Activated naive CD4-positive, alpha-beta T cell treated with anti-CD3 and anti-CD28 coated beads for 36 hours (primary cell): ENCODE measurements at regions not wholly inside any gene's neighbourhood (a gene's known extent, or its start where the extent isn't known, plus 50 kb on each side); places are given as distances from the start of the nearest gene placed in this dataset.

Experiments used
- CTCF ChIA-PET: fragments of 350-600 bp; sonication (Branson Sonifier 250); formaldehyde crosslinking; loops from one replicate; lab custom pipeline; 2021; ENCODE audit warnings: antibody characterized with exemption; lab: Charles Lee
- DNase-seq: peaks from one replicate; pipeline ENCODE4 v3.0.0-alpha.2; 2020
- H3K27ac Mint-ChIP-seq: one replicate; pipeline ENCODE4 v1.8.0; 2021; ENCODE audit warnings: mild to moderate bottlenecking, mixed read lengths
- H3K27me3 Mint-ChIP-seq: one replicate; pipeline ENCODE4 v1.8.0; 2021; ENCODE audit warnings: low read depth, mixed read lengths
- H3K36me3 Mint-ChIP-seq: one replicate; pipeline ENCODE4 v1.8.0; 2021; ENCODE audit warnings: low read depth, mixed read lengths
- H3K4me1 Mint-ChIP-seq: one replicate; pipeline ENCODE4 v1.8.0; 2021; ENCODE audit warnings: low read depth, mixed read lengths
- H3K4me3 Mint-ChIP-seq: one replicate; pipeline ENCODE4 v1.8.0; 2021; ENCODE audit warnings: mild to moderate bottlenecking, moderate library complexity, mixed read lengths
- H3K9me3 Mint-ChIP-seq: one replicate; pipeline ENCODE4 v1.8.0; 2021; ENCODE audit warnings: mixed read lengths
- intact Hi-C: fragments of 100-400 bp; cut with micrococcal nuclease; formaldehyde crosslinking; loops from one replicate; pipeline ENCODE4 v1.15.1; 2023

DNA sequence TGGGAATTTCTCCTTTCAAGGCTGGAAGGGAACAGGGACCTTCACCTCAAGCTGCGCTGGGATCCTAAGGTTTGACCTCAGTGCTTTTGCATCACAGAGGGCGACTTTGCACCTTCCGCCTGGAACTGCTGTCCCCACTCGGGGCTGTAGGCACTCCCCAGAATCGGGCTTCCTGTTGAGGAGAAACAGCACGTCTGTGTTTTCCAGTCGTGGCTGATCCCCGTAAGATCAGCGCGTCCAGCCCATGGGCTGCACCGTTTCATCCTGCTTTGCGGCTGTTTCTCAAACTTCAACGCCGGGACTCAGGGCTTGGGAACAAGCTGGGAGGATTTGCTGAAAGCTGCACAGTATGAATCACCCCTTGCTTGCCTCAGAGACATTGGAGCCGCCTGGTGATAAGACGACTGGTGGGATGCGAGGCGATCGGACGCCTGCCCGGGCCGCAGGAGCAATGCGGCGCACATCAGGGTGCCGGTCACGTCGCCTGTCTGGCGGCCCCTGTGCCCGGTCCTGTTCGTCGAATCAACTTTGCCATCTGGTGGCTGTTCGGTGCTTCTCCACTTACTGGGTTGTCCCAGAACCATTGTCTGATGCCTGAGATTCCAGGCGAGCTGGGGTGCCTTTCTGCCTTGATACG lies 53.6 kb upstream of the FRMD1 start:
- Mint-ChIP-seq H3K27me3 (peaks cover 33% of the 10 kb centered on the region), H3K4me1 (no peaks in the 10 kb centered on the region), H3K9me3 (no peaks in the 10 kb centered on the region), H3K27ac (no peak overlapping the region), H3K4me3 (no peak overlapping the region), H3K36me3 (no peaks in the 10 kb centered on the region)
- DNase-seq = peak; percentile 14
- CTCF ChIA-PET = no interaction called here
- intact Hi-C loops = no loop called here

DNA sequence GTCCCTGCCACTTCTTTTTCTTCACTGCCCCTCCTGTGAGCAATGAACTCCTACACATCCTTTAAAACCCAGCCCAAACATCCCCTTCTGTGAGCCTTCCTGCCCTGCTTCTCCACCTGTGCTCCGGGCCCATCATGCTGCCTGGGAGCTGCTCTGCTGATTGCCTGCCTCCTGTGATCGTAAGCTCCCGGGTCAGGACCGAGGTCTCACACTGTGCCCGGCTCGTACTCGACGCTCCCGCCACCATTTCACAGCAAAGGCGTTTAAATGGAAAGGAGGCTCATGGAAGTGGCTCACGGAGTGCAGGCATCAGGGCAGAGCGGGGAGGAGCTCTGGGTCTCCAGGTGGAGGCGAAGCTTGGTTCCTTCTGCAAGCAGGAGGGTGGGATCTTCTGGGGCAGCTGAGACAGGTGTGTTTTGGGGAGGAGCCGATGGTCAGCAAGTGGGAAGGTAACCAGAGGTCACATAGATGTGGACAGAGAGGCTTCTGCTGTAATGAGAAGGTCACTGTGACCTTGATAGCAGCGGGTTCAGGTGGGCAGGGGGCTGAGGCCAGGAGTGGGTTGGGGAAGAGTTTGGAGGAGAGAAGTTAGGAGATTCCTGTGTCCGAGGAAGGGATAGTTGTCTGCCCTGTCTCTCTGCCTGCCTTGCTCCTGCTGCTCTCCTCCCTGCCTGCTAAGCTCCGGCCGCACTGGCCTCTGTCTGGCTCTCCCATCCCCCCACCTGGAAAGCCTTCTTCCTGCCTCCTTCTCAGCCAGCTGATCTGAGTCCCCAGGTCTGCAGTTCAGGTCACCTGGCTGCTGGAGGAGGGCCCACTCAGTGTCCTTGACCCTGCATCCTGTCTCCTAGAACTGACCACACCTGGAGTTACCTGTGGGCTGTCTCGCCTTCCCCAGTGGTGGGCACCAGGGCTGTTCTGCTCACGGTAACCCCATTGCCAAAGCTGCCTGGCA lies 52.7 kb upstream of the FRMD1 start:
- Mint-ChIP-seq H3K27ac (no peak overlapping the region), H3K36me3 (no peaks in the 10 kb centered on the region), H3K9me3 (no peaks in the 10 kb centered on the region), H3K27me3 (peaks cover 33% of the 10 kb centered on the region), H3K4me1 (no peaks in the 10 kb centered on the region), H3K4me3 (no peak overlapping the region)
- no peak for DNase-seq
- intact Hi-C loops = no loop called here
- CTCF ChIA-PET = no interaction called here

DNA sequence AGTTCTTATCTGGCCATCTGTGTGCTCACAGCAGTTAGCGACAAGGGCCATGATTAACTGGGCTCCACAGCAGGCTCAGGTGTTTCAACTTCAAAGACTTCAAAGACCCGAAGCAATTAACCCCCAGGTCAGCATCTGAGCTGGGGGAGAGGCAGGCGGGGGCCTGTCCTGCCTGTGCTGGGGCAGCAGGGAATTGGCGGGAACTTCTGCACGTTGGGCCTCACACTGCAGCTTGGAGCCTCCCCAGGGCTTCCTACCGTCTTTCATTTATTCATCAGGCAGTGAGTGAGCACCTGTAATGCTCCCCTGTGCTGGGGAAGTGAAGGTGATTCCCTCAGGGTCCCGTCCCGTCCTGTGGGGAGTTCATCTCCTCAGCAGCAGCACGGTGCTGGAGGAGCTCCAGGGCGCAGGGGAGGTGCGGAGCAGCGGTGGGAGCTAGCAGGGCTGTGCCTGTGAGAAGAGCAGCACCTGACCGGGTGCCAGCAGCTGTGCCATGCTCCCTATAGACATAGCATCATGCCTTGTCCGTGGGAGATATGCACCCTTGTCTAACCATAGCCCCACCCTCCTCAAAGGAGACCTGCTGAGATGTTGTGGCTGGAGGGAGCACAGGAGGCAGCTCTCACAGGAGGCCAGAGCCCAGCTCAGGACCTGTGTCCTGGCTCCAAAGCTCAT lies 51.8 kb upstream of the FRMD1 start:
- H3K36me3 Mint-ChIP-seq = no peaks in the 10 kb centered on the region
- CTCF ChIA-PET = no interaction called here
- H3K9me3 Mint-ChIP-seq = no peaks in the 10 kb centered on the region
- H3K4me3 Mint-ChIP-seq = no peak overlapping the region
- intact Hi-C loops = no loop called here
- no peak overlapping the region for H3K27ac Mint-ChIP-seq
- no peaks in the 10 kb centered on the region for H3K4me1 Mint-ChIP-seq
- H3K27me3 Mint-ChIP-seq = peaks cover 33% of the 10 kb centered on the region
- DNase-seq = no peak

DNA sequence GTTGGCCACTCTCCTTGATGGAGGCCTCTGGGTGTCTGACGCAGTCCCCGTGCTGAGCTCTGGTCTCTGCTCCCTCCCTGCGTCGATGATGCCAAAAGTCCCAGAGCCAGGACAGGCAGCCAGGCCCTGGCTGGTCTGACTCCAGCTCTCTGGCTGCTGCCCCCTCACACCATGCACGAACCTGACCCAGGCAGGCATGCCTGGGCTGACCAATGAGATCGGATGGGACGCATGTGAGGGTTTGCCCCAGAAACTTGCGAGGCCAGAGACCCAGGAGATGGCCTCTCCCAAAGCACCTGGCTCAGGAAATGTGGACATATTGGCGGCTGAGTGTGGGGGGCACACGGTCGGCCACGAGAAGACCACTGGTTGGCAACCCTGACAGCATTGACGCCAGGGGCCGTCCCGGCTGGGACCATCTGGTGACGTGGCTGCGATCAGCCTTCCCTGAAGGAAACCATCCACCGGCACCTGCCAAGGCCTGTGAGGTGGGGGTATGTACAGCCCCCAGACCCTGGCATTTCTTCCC lies 51.2 kb upstream of the FRMD1 start:
- Mint-ChIP-seq H3K27me3 (peaks cover 33% of the 10 kb centered on the region), H3K27ac (no peak overlapping the region), H3K36me3 (no peaks in the 10 kb centered on the region), H3K4me1 (no peaks in the 10 kb centered on the region), H3K4me3 (no peak overlapping the region), H3K9me3 (no peaks in the 10 kb centered on the region)
- intact Hi-C loops = no loop called here
- CTCF ChIA-PET = no interaction called here
- DNase-seq = no peak

DNA sequence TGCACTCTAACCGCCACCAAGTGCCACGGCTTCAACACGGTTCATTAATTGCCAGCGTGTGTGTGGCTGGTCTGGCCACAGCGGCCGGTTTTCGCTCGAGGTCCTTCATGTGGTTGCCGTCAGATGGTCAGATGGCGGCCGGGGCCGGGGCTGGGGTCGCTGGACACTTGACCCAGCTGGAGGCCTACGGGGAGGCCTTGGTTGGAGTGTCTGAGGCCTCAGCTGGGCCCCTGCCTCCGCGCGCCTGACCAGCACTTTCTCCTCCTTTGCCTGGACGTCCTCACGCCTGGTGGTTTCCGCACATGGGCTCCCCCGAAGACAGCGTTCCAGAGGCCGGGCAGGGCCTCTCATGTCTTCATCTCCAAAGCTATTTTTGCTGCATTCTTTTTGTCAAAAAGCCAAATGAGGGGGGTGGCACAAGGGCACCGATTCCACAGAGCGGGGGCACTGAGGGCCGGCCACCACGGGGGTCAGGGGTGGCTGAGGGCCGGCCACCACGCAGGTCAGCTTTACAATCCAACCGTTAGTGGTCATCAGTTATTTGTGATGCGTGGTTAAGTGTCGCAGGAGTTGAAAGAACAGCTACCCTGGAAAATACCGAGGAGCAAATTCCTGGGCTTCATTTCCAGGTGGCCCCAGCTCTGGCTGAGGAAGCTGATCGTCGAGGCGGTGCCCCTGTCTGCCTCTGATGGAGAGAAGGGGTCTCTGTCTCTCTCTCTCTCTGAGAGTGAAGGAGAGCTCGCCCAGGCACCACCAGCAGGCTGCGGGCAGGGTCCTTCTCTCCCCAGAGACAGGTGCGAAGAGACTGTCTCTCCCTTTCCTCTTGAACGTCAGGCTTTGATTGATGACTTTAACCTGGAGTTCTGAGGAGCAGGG lies 50.5 kb upstream of the FRMD1 start:
- no peak overlapping the region for H3K27ac Mint-ChIP-seq
- no peaks in the 10 kb centered on the region for H3K9me3 Mint-ChIP-seq
- H3K27me3 Mint-ChIP-seq = peaks cover 33% of the 10 kb centered on the region
- H3K4me1 Mint-ChIP-seq = no peaks in the 10 kb centered on the region
- H3K4me3 Mint-ChIP-seq = no peak overlapping the region
- intact Hi-C loops = no loop called here
- CTCF ChIA-PET = no interaction called here
- DNase-seq = no peak
- no peaks in the 10 kb centered on the region for H3K36me3 Mint-ChIP-seq

DNA sequence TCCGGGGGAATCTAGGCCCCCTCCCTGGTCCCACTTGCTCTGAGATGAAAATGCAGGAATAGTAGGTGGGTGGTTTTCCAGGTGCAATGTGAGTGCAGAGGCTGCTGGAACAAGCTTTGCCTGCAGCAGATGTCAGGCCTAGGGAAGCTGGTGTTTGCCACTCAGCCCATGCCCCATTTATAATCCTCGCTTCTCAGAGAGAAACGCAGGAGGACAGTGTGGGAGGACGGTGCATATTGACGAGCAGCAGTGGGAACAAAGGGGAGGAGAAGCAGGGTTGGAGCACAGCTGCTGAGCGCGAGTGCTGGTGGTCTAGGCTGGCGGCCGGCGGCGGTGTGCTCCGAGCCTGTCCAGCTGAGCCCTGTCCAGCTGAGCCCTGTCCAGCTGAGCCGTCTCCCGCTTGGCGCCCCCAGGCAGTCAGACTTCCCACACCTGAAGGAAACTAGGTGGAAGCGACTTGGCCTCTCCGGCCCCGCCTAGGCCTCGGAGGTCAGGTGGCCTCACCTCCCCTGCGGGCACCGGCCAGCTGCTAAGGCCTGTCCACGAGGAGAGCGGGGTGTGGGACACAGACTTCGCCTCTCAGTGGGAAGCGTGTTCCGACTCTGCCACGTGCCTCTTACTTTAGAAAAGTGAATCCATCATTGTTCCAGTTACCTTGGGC lies 49.7 kb upstream of the FRMD1 start:
- DNase-seq = no peak
- CTCF ChIA-PET = no interaction called here
- Mint-ChIP-seq H3K27ac (no peak overlapping the region), H3K4me3 (no peak overlapping the region), H3K4me1 (no peaks in the 10 kb centered on the region), H3K36me3 (no peaks in the 10 kb centered on the region), H3K9me3 (no peaks in the 10 kb centered on the region), H3K27me3 (peaks cover 29% of the 10 kb centered on the region)
- intact Hi-C loops = no loop called here
